ENCODE measurements at regions not wholly inside any gene's neighbourhood (a gene's known extent, or its start where the extent isn't known, plus 50 kb on each side); places are given as distances from the start of the nearest gene placed in this dataset.

GRCh38 chr10:25813511-25813910 is 120.5 kb upstream of the MYO3A start:
- DNase-seq (ENCODE audit: low read depth) = no peak
- no peak for TF ChIP-seq CTCF (IDR thresholded peaks at IDR 0.05; ENCODE audit: insufficient read depth, low read depth, low read length, missing control alignments)
- H3K4me3 ChIP-seq (ENCODE audit: low read length) = no peak overlapping the region

- DNase-seq (ENCODE audit: low read depth) = no peak
- no peak overlapping the region for H3K4me3 ChIP-seq (ENCODE audit: low read length)
- no peak for TF ChIP-seq CTCF (IDR thresholded peaks at IDR 0.05; ENCODE audit: insufficient read depth, low read depth, low read length, missing control alignments)
These were observed 118.8 kb upstream of the MYO3A start for GRCh38 chr10:25815236-25815635.

- H3K4me3 ChIP-seq (ENCODE audit: low read length) = no peak overlapping the region
- TF ChIP-seq CTCF (IDR thresholded peaks at IDR 0.05; ENCODE audit: insufficient read depth, low read depth, low read length, missing control alignments) = no peak
- no peak for DNase-seq (ENCODE audit: low read depth)
These were observed 117.8 kb upstream of the MYO3A start for GRCh38 chr10:25815999-25816768.

- H3K4me3 ChIP-seq (ENCODE audit: low read length) = no peak overlapping the region
- DNase-seq (ENCODE audit: low read depth) = no peak
- no peak for TF ChIP-seq CTCF (IDR thresholded peaks at IDR 0.05; ENCODE audit: insufficient read depth, low read depth, low read length, missing control alignments)
These were observed 116.8 kb upstream of the MYO3A start for GRCh38 chr10:25817200-25817599.

- no peak for DNase-seq (ENCODE audit: low read depth)
- TF ChIP-seq CTCF (IDR thresholded peaks at IDR 0.05; ENCODE audit: insufficient read depth, low read depth, low read length, missing control alignments) = no peak
- no peak overlapping the region for H3K4me3 ChIP-seq (ENCODE audit: low read length)
These were observed 115.3 kb upstream of the MYO3A start for GRCh38 chr10:25818751-25819150.

GRCh38 chr10:25820472-25820871 is 113.6 kb upstream of the MYO3A start:
- TF ChIP-seq CTCF (IDR thresholded peaks at IDR 0.05; ENCODE audit: insufficient read depth, low read depth, low read length, missing control alignments) = no peak
- H3K4me3 ChIP-seq (ENCODE audit: low read length) = no peak overlapping the region
- no peak for DNase-seq (ENCODE audit: low read depth)

GRCh38 chr10:25820874-25821273 is 113.2 kb upstream of the MYO3A start:
- TF ChIP-seq CTCF (IDR thresholded peaks at IDR 0.05; ENCODE audit: insufficient read depth, low read depth, low read length, missing control alignments) = no peak
- DNase-seq (ENCODE audit: low read depth) = no peak
- no peak overlapping the region for H3K4me3 ChIP-seq (ENCODE audit: low read length)

Data from epithelial cell of esophagus (primary cell).